ENCODE measurements at regions not wholly inside any gene's neighbourhood (a gene's known extent, or its start where the extent isn't known, plus 50 kb on each side); places are given as distances from the start of the nearest gene placed in this dataset.
"Not testable (repeated sequence)": the region's sequence is repeated elsewhere in the genome, so short reads cannot be mapped to it uniquely, and the experiment has no call there.

GRCh38 chr16:31581065-31581464, 53.4 kb downstream of the AHSP start:
- ATAC-seq; intact Hi-C loops (cut with DNase I); H3K27me3 ChIP-seq; H3K4me3 ChIP-seq; H3K36me3 ChIP-seq; H3K4me1 ChIP-seq; DNase-seq; H3K27ac ChIP-seq: not testable (repeated sequence)
- H3K9me3 ChIP-seq = peaks cover 0 to 54% of the 10 kb centered on the region in 2 donors

- intact Hi-C loops (cut with DNase I); ATAC-seq: not testable (repeated sequence)
- peaks cover 0 to 93% of the 10 kb centered on the region in 2 donors for H3K9me3 ChIP-seq
These were observed 74.2 kb downstream of the AHSP start for GRCh38 chr16:31601737-31602384.

GRCh38 chr16:31618130-31618529, 90.4 kb downstream of the AHSP start:
- no peak for ATAC-seq
- intact Hi-C loops (cut with DNase I) = no loop called here
- Histone ChIP-seq H3K9me3 (peaks cover 0 to 28% of the 10 kb centered on the region in 2 donors), H3K27ac (no peak overlapping the region), H3K36me3 (no peaks in the 10 kb centered on the region), H3K27me3 (no peaks in the 10 kb centered on the region), H3K4me1 (no peaks in the 10 kb centered on the region), H3K4me3 (no peak overlapping the region)
- no peak for TF ChIP-seq CTCF (IDR thresholded peaks at IDR 0.05)
- no peak for DNase-seq

More at GRCh38 chr16:31601737-31602384, 74.2 kb downstream of the AHSP start:
- H3K4me1 ChIP-seq, DNase-seq, H3K36me3 ChIP-seq, H3K27me3 ChIP-seq, H3K27ac ChIP-seq, H3K4me3 ChIP-seq: not testable (repeated sequence)

- no peak overlapping the region for H3K4me3 ChIP-seq
- intact Hi-C loops (cut with DNase I) = no loop called here
- H3K27ac ChIP-seq = no peak overlapping the region
- no peaks in the 10 kb centered on the region for H3K4me1 ChIP-seq
- H3K9me3 ChIP-seq = peaks cover 0 to 8% of the 10 kb centered on the region in 2 donors
- H3K27me3 ChIP-seq = no peaks in the 10 kb centered on the region
- no peak for TF ChIP-seq CTCF (IDR thresholded peaks at IDR 0.05)
- H3K36me3 ChIP-seq = no peaks in the 10 kb centered on the region
- no peak for DNase-seq
- no peak for ATAC-seq
These were observed 108.7 kb downstream of the AHSP start for GRCh38 chr16:31636433-31636832.

GRCh38 chr16:31641279-31641678, 113.6 kb downstream of the AHSP start:
- Histone ChIP-seq H3K27me3 (no peaks in the 10 kb centered on the region), H3K4me3 (no peak overlapping the region), H3K36me3 (no peaks in the 10 kb centered on the region), H3K9me3 (no peaks in the 10 kb centered on the region), H3K27ac (no peak overlapping the region), H3K4me1 (no peaks in the 10 kb centered on the region)
- ATAC-seq (no peak), DNase-seq (no peak)
- no peak for TF ChIP-seq CTCF (IDR thresholded peaks at IDR 0.05)
- intact Hi-C loops (cut with DNase I) = no loop called here

- H3K36me3 ChIP-seq; ATAC-seq; H3K4me3 ChIP-seq; H3K27ac ChIP-seq; DNase-seq; intact Hi-C loops (cut with DNase I); H3K4me1 ChIP-seq; H3K27me3 ChIP-seq: not testable (repeated sequence)
- H3K9me3 ChIP-seq = peaks cover 0 to 33% of the 10 kb centered on the region in 2 donors
These were observed 128.0 kb downstream of the AHSP start for GRCh38 chr16:31655674-31656073.
